GM19025 (cell line): ENCODE measurements at regions not wholly inside any gene's neighbourhood (a gene's known extent, or its start where the extent isn't known, plus 50 kb on each side); places are given as distances from the start of the nearest gene placed in this dataset.

Source experiments
- ATAC-seq: cut with Tn5 transposase; IDR thresholded peaks from one replicate; pipeline ENCODE4 v1.9.1; 2021; ENCODE audit warnings: mild to moderate bottlenecking, low read depth, moderate library complexity; ENCODE audit not compliant: unreplicated experiment

- no peak for ATAC-seq
Measured at GRCh38 chr12:88409257-88409656, 171.0 kb downstream of the KITLG start.

- no peak for ATAC-seq
Measured at GRCh38 chr12:88411689-88412088, 168.6 kb downstream of the KITLG start.

DNA sequence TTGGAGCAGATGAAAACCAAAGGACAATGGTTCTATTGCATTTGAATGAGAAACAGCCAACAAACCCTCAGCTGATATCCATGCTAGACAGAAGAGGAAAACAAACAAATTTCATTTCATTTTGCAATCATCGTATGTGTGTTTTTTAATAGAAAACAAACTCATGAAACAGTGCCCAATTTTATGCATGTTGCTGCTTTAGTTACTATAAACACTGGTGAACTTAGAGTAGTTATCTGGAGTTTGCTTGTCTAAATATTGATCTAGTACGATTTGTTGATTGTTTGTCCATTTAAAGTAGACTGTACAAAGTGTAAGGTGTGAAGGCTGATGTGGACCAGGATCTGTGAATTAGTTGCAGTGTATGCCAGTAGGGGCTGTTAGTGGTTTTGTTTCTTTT lies 166.6 kb downstream of the KITLG start:
- ATAC-seq, result no peak

- no peak for ATAC-seq
Measured at GRCh38 chr12:88416155-88416554, 164.1 kb downstream of the KITLG start.

DNA sequence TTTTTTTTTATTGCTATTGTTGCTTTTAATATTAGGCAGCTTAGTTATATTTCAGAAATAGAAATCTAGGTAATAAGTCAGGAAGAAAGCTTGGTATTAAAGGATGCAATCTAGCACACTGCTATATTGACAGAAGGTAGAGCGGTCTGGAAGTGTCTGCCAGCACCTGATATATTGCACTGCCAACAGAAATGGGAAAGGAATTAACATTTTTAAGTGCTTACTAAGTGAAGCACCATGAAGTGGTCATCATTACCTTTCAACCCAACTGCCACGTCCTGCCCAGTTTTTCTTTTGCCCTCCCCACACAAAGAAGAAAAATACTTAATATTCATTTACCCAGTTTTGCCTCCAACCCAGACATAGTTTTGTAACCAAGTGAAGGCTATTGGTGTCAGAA lies 163.5 kb downstream of the KITLG start:
- ATAC-seq, result no peak

DNA sequence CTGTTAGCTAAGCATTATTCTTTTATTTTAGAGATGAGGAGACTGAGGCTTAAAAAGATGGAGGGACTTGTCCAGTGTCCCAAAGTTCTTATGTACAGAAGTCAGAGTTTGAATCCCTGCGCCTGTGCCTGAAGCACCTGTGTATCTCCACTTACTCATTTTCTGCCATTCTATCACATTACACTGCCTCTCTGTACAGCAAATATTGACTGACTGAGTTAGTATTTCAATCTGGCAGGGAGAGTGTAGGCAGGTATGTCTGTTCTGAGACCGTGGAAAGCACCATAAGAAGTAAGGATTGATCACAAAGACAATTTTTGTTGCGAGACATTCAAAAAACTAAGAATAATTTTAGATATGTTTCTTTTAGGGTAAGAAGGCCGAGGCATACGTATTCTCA lies 162.7 kb downstream of the KITLG start:
- ATAC-seq, result no peak

DNA sequence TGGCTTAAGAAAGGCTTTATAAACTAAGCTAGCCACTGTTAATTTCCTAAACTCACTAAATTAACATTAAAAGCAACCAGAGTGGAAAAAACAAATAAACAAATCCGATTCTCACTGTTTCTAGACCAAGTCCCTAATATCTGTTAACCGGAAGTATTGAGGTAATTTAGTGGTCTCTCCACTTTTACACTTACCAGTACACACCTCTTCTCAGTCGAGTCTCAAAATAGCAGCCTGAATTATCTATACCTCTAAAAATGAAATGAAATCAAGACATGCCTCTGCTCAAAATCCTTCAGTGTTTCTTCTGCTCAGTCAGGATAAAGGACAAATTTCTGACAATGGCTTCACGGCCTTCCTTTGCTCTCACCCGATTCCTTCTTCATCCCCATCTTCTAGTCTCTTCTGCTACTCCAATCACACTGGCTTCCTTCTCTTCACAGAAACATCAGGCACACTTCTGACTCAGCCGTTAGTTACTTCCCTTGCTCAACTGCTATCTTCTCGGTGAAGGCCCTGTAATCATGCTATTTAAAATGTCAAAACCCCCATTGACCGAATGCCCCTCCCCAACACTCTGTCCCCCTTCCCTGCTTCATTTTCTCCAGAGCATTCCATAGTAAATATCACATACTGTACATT lies 161.3 kb downstream of the KITLG start:
- no peak for ATAC-seq

- ATAC-seq, result no peak
Measured at GRCh38 chr12:88419794-88420193, 160.5 kb downstream of the KITLG start.

DNA sequence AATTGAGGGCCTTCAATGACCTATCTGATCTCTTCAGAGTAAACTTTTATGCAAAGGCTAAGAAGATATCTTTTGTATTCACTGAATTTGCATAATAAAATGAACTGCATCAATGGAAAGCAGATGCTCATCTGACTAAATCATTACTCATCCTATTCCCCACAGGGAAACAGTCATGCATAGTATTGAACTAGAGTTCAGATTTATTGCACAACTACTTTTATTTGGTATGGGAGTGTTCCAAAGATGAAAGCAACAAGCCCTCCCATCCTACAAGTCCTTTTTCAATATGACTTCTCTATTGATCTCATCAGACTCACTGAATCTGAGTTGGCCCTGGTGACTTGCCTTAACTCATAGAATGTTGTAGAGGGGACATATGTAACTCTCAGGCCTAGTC lies 159.8 kb downstream of the KITLG start:
- no peak for ATAC-seq

DNA sequence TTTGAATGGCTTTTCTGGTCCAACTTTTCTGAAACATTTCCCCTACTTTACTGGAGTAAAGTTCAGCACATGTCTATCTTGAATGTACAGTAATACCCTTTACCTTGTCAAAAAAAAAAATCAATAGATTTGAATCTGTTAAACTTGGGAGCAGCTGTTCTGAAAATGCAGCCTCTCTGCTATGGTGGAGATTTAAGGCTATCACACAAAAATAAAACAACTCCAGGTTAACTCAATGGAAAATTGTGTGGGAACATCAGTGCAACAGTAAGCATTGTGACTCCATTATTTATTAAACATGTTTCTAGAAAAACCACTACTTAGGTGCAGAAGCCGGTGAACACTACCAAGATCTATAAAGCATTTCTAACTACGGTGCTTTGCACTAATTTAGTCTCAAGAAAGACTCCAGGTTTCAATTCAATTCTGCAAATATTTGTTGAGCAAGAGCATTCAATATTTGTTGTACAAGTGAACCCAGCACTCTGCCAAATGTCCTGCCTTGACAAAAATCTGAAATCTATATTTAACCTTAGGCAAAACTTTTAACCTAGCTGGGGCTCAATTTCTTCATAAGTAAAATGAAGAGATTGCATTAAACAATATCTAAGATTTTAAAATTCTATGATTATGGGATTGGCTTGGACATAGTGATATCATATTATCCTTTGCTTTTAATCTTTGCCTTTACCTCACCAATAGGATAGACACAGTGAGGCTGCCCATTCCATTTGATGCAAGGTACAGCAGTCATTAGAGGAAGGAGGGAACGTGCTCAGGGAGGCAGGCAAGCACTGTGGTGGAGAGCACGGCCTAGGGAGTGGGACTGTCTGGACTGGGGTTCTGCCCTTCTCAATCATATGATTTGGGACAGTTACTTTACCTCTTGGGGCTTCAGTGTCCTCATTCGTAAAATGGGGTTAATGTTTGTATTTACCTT lies 155.2 kb downstream of the KITLG start:
- ATAC-seq, result no peak

DNA sequence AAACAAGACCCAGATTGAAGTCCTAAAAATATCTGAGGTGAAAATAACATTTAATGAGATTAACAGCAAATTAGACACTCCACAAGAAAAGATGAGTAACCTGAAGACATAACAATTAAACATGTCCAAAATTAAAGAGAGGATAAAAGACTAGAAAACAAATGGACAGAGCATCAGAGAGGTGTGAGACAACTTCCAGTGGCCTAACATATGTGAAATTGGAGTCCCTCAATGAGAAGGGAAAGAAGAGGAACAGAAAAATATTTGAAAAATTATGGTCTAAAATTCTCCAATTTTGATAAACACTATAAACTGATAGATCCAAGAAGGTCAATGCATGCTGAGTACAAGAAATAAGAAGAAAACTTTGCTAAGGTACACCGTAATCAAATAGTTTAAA lies 151.9 kb downstream of the KITLG start:
- ATAC-seq, result no peak

DNA sequence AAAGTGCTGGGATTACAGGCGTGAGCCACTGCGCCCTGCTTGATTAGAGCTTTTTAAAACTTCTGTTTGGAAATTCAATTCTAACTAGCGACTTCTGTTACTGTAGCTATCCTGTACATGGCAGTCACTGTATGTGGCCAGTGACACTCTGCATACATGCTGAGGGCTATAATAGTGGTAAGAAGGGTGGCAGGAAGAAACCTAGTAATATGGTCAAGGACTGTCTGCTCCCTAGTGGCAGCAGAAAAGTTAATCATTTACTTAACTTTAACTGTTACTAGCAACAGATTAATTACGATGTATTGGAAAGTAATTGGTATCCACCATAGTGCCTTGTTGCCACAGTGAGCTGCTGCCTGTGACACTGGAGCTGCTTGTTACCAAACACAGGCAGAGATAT lies 149.0 kb downstream of the KITLG start:
- no peak for ATAC-seq

- ATAC-seq, result no peak
Measured at GRCh38 chr12:88432531-88433490, 147.5 kb downstream of the KITLG start.

DNA sequence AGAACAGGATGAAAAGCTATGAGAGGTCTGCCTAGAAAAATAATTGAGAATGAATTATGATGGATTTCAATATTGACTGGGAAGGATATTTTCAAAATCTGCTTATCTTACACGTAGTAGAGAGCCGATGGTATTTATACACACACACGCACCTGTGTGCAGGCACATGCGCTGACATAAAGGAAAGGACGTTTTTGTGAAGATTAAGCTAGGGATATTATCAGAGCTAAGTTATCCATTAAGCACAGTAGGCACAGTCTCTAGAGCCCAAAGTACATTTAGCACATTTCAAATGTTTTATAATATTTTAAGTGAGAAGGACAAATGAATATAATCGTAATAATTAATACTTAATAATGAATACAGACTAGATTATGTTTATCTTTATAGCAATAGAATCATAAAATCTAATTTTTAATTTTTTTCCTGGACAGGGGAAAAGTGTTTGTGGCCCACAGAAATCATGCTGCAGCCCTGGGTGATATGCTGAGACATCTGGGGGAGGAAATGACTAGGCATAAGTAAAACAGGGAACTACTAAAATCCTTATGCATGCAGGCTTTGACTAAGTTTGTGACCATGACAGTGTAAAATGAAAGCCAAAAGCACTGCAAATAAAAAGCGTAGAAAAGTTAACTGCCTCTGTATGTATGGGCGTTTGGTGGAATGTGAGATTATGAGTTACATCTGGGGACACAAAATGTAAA lies 146.1 kb downstream of the KITLG start:
- peak; percentile 74 for ATAC-seq

- no peak for ATAC-seq
Measured at GRCh38 chr12:88435334-88436076, 144.8 kb downstream of the KITLG start.

GRCh38 chr12:88437226-88437625 lies 143.0 kb downstream of the KITLG start:
- no peak for ATAC-seq
